Loucy (cell line): ENCODE measurements at regions not wholly inside any gene's neighbourhood (a gene's known extent, or its start where the extent isn't known, plus 50 kb on each side); places are given as distances from the start of the nearest gene placed in this dataset.

Source experiments
- H2AFZ ChIP-seq: fragments of 200-600 bp; sonication (generic); 2 replicates; pipeline ENCODE4 v1.6.0; 2016; ENCODE audit warnings: antibody characterized with exemption, mild to moderate bottlenecking, low read length, moderate library complexity
- H3F3A ChIP-seq: fragments of 200-600 bp; 2 replicates; pipeline ENCODE4 v1.6.0; 2016; ENCODE audit warnings: antibody characterized with exemption, low read depth, mild to moderate bottlenecking
- H3K27me3 ChIP-seq: fragments of 200-600 bp; sonication (generic); 2 replicates; pipeline ENCODE4 v1.6.1; 2014; ENCODE audit warnings: low read length, mild to moderate bottlenecking; ENCODE audit not compliant: insufficient read depth, poor library complexity, severe bottlenecking
- H3K36me3 ChIP-seq: fragments of 200-600 bp; sonication (generic); 2 replicates; pipeline ENCODE4 v1.6.1; 2016; ENCODE audit warnings: low read length; ENCODE audit not compliant: insufficient read depth
- H3K4me1 ChIP-seq: fragments of 200-600 bp; sonication (generic); 2 replicates; pipeline ENCODE4 v1.5.1; 2014; ENCODE audit warnings: low read length, mild to moderate bottlenecking; ENCODE audit not compliant: insufficient read depth, poor library complexity, severe bottlenecking
- H3K4me2 ChIP-seq: fragments of 200-600 bp; sonication (generic); 2 replicates; pipeline ENCODE4 v1.6.0; 2014; ENCODE audit warnings: antibody characterized with exemption, low read length, low read depth, mild to moderate bottlenecking; ENCODE audit not compliant: poor library complexity, severe bottlenecking
- H3K4me3 ChIP-seq: fragments of 200-600 bp; sonication (generic); 2 replicates; pipeline ENCODE4 v1.5.1; 2014; ENCODE audit warnings: low read length, mild to moderate bottlenecking, mixed read lengths; ENCODE audit not compliant: poor library complexity, severe bottlenecking
- H3K79me2 ChIP-seq: fragments of 200-600 bp; sonication (generic); 2 replicates; pipeline ENCODE4 v1.6.1; 2014; ENCODE audit warnings: low read length; ENCODE audit not compliant: insufficient read depth
- H3K9ac ChIP-seq: fragments of 200-600 bp; sonication (generic); 2 replicates; pipeline ENCODE4 v1.6.0; 2014; ENCODE audit warnings: mild to moderate bottlenecking, low read depth, low read length, moderate library complexity; ENCODE audit not compliant: poor library complexity, severe bottlenecking
- H3K9me2 ChIP-seq: fragments of 200-600 bp; sonication (generic); replicated peaks from 2 replicates; pipeline ENCODE4 v1.6.1; 2016; ENCODE audit warnings: low read depth, low read length, mixed read lengths
- H3K9me3 ChIP-seq: fragments of 200-600 bp; sonication (generic); 2 replicates; pipeline ENCODE4 v1.6.1; 2014; ENCODE audit warnings: mild to moderate bottlenecking, antibody characterized with exemption, low read length, low read depth; ENCODE audit not compliant: insufficient read depth
- H4K20me1 ChIP-seq: fragments of 200-600 bp; sonication (generic); 2 replicates; pipeline ENCODE4 v1.6.0; 2014; ENCODE audit warnings: antibody characterized with exemption, low read length, mild to moderate bottlenecking; ENCODE audit not compliant: insufficient read depth, poor library complexity, severe bottlenecking
- CTCF ChIP-seq: fragments of 200-600 bp; sonication (generic); conservative IDR thresholded peaks from 2 replicates; pipeline ENCODE4 v1.5.1; 2014; ENCODE audit warnings: mild to moderate bottlenecking, antibody characterized with exemption, low read length
- EZH2phosphoT487 ChIP-seq: fragments of 200-600 bp; IDR thresholded peaks from 2 replicates; pipeline ENCODE4 v1.6.1; 2018; ENCODE audit warnings: antibody characterized with exemption, mild to moderate bottlenecking, moderate library complexity, borderline replicate concordance

- H3K9me2 ChIP-seq = no peaks in the 10 kb centered on the region
- H3K4me1 ChIP-seq = no peaks in the 10 kb centered on the region
- TF ChIP-seq EZH2phosphoT487 (no peak), CTCF (peak; percentile 83)
- H3K27me3 ChIP-seq = no peaks in the 10 kb centered on the region
- no peaks in the 10 kb centered on the region for H4K20me1 ChIP-seq
- no peak overlapping the region for H3K9ac ChIP-seq
- no peak overlapping the region for H2AFZ ChIP-seq
- no peak overlapping the region for H3K4me2 ChIP-seq
- H3F3A ChIP-seq = no peaks in the 10 kb centered on the region
- no peak overlapping the region for H3K4me3 ChIP-seq
- H3K36me3 ChIP-seq = no peaks in the 10 kb centered on the region
- H3K79me2 ChIP-seq = no peaks in the 10 kb centered on the region
- H3K9me3 ChIP-seq = no peaks in the 10 kb centered on the region
Observed at GRCh38 chr14:34324363-34324795, 137.7 kb downstream of the SPTSSA start.

- no peaks in the 10 kb centered on the region for H3K9me2 ChIP-seq
- H3K4me3 ChIP-seq = no peak overlapping the region
- no peaks in the 10 kb centered on the region for H3F3A ChIP-seq
- peak; percentile 88 for TF ChIP-seq CTCF
- no peak for TF ChIP-seq EZH2phosphoT487
- no peaks in the 10 kb centered on the region for H4K20me1 ChIP-seq
- H3K4me2 ChIP-seq = no peak overlapping the region
- no peaks in the 10 kb centered on the region for H3K36me3 ChIP-seq
- no peak overlapping the region for H3K9ac ChIP-seq
- no peaks in the 10 kb centered on the region for H3K4me1 ChIP-seq
- H3K27me3 ChIP-seq = no peaks in the 10 kb centered on the region
- no peaks in the 10 kb centered on the region for H3K9me3 ChIP-seq
- peak overlapping the region; percentile 57; the same call in 1 of the 2 replicates for H2AFZ ChIP-seq
- no peaks in the 10 kb centered on the region for H3K79me2 ChIP-seq
Observed at GRCh38 chr14:34322940-34323418, 139.1 kb downstream of the SPTSSA start.

GRCh38 chr14:34319140-34319539 is 142.9 kb downstream of the SPTSSA start:
- no peak overlapping the region for H3K4me2 ChIP-seq
- no peaks in the 10 kb centered on the region for H3K4me1 ChIP-seq
- no peaks in the 10 kb centered on the region for H3K79me2 ChIP-seq
- no peak overlapping the region for H2AFZ ChIP-seq
- no peaks in the 10 kb centered on the region for H3K36me3 ChIP-seq
- H3K27me3 ChIP-seq = no peaks in the 10 kb centered on the region
- H3K9me3 ChIP-seq = no peaks in the 10 kb centered on the region
- H3K9me2 ChIP-seq = no peaks in the 10 kb centered on the region
- no peaks in the 10 kb centered on the region for H4K20me1 ChIP-seq
- TF ChIP-seq EZH2phosphoT487 (no peak), CTCF (no peak)
- H3K9ac ChIP-seq = no peak overlapping the region
- no peak overlapping the region for H3K4me3 ChIP-seq
- no peaks in the 10 kb centered on the region for H3F3A ChIP-seq
